GM12891 (cell line): ENCODE measurements at regions not wholly inside any gene's neighbourhood (a gene's known extent, or its start where the extent isn't known, plus 50 kb on each side); places are given as distances from the start of the nearest gene placed in this dataset.

Experiments
- PAX5 ChIP-seq: IDR thresholded peaks from 2 replicates; pipeline ENCODE4 v1.6.1; 2011; ENCODE audit warnings: low read length, moderate library complexity, mild to moderate bottlenecking; ENCODE audit not compliant: insufficient read depth, severe bottlenecking
- POLR2A ChIP-seq: IDR thresholded peaks from 2 replicates; pipeline ENCODE4 v1.6.1; 2011; ENCODE audit warnings: low read depth, low read length, control low read depth
- POLR2AphosphoS5 ChIP-seq: IDR thresholded peaks from 2 replicates; pipeline ENCODE4 v1.6.1; 2011; ENCODE audit warnings: low read depth, low read length, control low read depth
- POU2F2 ChIP-seq: IDR thresholded peaks from 2 replicates; pipeline ENCODE4 v1.6.1; 2011; ENCODE audit warnings: low read depth, mild to moderate bottlenecking, control low read depth, low read length, moderate library complexity
- SPI1 ChIP-seq: IDR thresholded peaks from 2 replicates; pipeline ENCODE4 v1.6.1; 2011; ENCODE audit warnings: low read depth, low read length, control low read depth
- TAF1 ChIP-seq: IDR thresholded peaks from 2 replicates; pipeline ENCODE4 v1.6.1; 2011; ENCODE audit warnings: low read depth, low read length, control low read depth

DNA sequence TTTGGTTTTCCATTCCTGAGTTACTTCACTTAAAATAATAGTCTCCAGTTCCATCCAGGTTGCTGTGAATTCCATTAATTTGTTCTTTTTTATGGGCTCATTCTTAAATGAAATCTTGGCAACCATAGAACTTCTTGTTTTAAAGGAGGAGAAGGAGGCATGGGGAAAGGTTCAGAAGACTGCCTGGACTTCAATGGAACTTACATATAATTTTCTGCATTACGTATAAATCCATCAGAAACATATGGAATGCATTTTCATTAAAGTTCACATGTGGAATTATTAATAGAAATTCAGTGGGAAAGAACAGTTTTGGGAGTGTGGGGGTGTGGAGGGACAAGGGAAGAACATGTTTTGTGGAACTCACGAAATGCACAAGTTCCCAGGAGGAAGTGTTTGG lies 176.6 kb upstream of the PRKCQ start:
- TF ChIP-seq SPI1 (no peak), POLR2AphosphoS5 (no peak), TAF1 (no peak), POLR2A (no peak), PAX5 (no peak), POU2F2 (no peak)
